ENCODE measurements at regions not wholly inside any gene's neighbourhood (a gene's known extent, or its start where the extent isn't known, plus 50 kb on each side); places are given as distances from the start of the nearest gene placed in this dataset.

GRCh38 chr6:94511502-94512088 lies 1065.7 kb upstream of the MANEA start:
- DNase-seq = peak; percentile 5

DNA sequence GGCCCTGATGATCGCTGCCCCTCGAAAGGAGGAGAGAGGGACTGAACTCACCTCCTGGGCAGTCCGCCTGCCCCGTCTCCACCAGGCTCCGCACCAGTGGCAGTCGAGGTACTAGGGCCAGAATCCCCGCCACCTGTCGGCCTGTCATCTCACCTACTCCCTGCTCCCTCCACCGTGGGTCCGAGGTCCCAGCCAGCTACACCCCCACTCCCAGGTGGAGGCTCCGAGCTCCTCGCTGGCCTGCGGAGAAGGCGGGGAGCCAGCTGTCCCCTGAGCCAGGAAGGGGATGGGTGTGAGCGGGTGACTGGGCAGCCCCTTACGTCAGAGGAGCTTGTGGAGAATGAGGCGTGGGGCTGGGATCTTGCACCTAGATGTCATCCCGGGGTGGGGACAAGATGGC lies 1066.5 kb upstream of the MANEA start:
- DNase-seq = no peak

GRCh38 chr6:94501516-94501915 lies 1075.8 kb upstream of the MANEA start:
- DNase-seq = no peak

- no peak for DNase-seq
Observed at GRCh38 chr6:94498099-94498498, 1078.7 kb upstream of the EPHA7 start.

GRCh38 chr6:94494500-94494899 lies 1075.1 kb upstream of the EPHA7 start:
- DNase-seq = no peak

GRCh38 chr6:94487371-94487770 lies 1068.0 kb upstream of the EPHA7 start:
- DNase-seq = no peak

GRCh38 chr6:94478133-94479005 lies 1059.0 kb upstream of the EPHA7 start:
- no peak for DNase-seq

- DNase-seq = no peak
Observed at GRCh38 chr6:94468830-94469229, 1049.5 kb upstream of the EPHA7 start.

DNA sequence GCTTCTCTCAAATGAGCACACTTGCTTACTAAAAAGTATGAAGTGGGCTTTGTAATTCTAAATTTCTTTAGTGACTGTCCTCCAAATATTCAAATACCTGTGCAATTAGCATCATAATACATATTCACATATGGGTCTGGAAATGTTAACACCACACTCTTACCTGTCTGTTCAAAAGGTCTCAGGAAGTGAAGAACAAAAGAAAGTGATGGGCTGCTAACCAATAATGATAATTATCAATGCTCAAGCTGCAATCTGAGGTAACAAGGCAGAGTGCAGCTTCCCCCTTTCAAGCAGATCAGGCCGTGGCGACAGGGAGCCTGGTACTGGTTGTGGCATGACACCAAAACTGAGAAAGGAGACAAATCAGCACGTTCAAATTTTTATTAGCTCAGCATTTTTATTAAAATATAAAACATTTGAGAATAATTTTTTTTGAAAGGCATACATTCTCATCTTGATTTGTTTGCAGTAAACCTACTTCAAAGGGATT lies 1044.7 kb upstream of the EPHA7 start:
- DNase-seq = no peak

DNA sequence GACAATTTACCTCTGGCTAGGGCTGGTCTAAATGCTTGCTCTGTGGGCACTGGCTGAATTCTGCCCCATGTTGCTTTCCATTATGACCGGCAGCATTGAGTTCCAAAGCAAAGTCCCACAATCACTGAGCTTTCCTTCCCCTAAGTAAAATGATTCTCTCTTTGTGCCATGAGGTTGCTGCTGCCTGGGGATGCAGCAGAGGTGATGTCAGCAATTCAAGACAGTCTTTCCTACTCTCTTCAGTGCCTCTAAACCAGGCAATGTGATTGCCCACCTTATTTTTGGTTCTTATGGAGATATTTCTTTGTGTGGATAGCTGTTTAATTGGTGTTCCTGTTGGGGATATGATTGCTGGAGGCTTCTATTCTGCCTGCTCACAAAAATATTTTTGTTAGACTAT lies 1043.9 kb upstream of the EPHA7 start:
- DNase-seq = no peak

GRCh38 chr6:94462231-94462630 lies 1042.9 kb upstream of the EPHA7 start:
- DNase-seq = no peak

GRCh38 chr6:94456266-94456665 lies 1036.9 kb upstream of the EPHA7 start:
- DNase-seq = no peak

- no peak for DNase-seq
Observed at GRCh38 chr6:94454231-94454630, 1034.9 kb upstream of the EPHA7 start.

DNA sequence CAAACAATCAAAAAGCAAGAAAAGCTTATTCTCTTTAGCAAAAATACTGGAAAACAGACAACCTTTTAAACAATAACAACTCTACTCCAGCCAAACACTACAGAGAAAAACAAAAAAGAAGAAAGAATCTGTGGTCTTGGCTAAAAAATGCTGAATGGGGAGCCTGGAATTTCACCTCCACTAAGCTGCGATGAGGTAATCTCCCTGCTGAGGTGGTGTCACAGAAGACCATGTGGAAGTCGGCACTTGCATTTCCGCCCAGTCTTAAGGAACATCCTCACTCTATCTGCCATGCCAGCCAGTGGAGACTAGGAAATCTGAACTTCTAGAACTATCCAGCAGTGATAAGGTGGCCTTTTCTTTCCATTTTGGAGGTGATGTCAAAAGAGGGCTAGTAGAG lies 1026.8 kb upstream of the EPHA7 start:
- DNase-seq = no peak

DNA sequence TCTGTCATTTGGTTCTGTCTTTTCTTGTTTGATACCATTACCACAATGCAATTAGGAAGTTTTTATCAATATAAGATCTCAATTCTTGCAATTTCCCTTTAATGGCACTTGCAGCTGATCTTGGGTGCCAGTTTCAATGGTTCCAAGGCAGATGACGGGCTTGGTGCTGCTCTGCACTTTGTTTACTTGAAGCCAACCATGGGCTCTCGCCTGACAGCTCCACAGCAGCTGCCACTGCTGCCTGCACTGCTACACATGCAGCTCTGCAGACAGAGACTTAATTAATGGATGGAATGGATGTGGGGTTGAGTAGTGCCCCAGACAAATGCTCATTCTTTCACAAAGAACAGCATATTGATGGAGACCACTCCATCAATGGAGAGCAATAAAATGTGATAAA lies 1024.3 kb upstream of the EPHA7 start:
- DNase-seq = no peak

- no peak for DNase-seq
Observed at GRCh38 chr6:94424692-94425091, 1005.3 kb upstream of the EPHA7 start.

GRCh38 chr6:94417363-94417762 lies 998.0 kb upstream of the EPHA7 start:
- no peak for DNase-seq

- DNase-seq = no peak
Observed at GRCh38 chr6:94414041-94414440, 994.7 kb upstream of the EPHA7 start.

GRCh38 chr6:94401311-94401710 lies 982.0 kb upstream of the EPHA7 start:
- DNase-seq = no peak

GRCh38 chr6:94394822-94395221 lies 975.5 kb upstream of the EPHA7 start:
- DNase-seq = no peak

- no peak for DNase-seq
Observed at GRCh38 chr6:94389218-94389617, 969.9 kb upstream of the EPHA7 start.

- no peak for DNase-seq
Observed at GRCh38 chr6:94377835-94378234, 958.5 kb upstream of the EPHA7 start.

DNA sequence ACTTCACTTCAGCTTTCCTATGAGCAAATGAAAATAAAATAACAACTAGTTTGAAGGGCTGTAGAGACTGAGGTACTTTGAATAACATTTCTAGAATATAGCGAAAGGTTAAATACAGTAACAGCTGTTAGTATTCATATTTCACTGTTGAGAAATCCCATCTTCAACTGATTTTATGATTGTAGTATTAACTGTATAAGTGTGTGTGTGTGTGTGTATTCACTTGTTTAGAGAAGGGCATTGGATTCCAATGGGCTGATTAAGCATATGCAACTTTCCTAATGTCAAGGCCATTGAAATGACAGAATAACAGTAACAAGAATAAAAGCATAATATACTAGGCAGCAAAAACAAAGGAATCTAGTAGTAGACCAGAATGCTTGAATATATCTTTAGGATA lies 957.5 kb upstream of the EPHA7 start:
- no peak for DNase-seq

DNA sequence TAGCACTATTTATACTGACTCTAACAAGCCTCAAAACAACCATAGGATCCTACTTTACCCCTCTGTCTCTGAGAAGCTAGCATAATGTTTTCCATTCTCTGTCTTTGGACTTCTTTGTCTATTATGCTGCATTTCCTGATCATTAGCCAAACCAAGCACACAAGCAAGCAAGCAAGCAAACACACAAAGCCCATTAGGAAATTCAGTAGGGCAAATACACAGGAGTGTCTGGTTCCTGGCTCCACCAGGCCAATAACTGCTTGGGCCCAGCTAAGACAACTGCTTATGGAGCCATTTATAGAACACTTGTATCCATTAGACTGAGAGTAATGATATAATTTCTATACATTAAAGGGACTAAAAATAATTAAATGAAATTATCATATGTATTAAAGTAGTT lies 952.9 kb upstream of the EPHA7 start:
- DNase-seq = no peak

GRCh38 chr6:94367316-94367715 lies 948.0 kb upstream of the EPHA7 start:
- no peak for DNase-seq
